ENCODE measurements at regions not wholly inside any gene's neighbourhood (a gene's known extent, or its start where the extent isn't known, plus 50 kb on each side); places are given as distances from the start of the nearest gene placed in this dataset.

DNA sequence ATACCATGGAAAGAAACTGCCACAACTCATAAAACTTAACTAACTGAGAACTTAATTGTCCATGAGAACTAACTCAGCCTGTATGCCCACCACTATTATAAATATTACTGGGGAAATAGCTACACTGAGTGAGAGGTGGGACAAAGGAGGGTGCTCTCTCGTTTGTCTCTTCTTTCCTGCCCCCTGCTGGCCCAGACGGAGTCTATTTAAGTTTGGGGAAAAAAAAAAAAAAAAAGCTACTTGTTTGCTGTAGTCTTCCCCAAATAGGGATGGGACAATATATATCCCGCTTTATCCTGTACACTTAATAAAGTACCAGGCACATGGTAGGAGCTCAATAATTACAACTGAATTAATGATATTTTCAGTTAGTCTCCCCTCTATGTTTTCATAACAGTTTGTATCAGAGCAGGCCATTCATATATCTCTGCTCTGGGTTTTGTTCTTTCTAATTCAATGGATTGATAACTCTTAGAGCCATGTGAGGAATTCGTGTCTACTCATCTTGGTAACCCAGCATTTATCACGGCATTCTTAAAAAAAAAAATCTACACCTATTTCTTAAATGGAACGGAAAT lies 647.6 kb upstream of the PKDCC start:
- Mint-ChIP-seq H3K4me1 (ENCODE audit: unreplicated experiment) (no peaks in the 10 kb centered on the region), H3K9me3 (ENCODE audit: unreplicated experiment) (no peaks in the 10 kb centered on the region), H3K27ac (ENCODE audit: unreplicated experiment) (no peak overlapping the region), H3K36me3 (ENCODE audit: unreplicated experiment) (no peaks in the 10 kb centered on the region), H3K4me3 (ENCODE audit: unreplicated experiment) (no peak overlapping the region), H3K27me3 (ENCODE audit: unreplicated experiment) (peaks cover 9% of the 10 kb centered on the region)
- TF ChIP-seq, protein P1, sequence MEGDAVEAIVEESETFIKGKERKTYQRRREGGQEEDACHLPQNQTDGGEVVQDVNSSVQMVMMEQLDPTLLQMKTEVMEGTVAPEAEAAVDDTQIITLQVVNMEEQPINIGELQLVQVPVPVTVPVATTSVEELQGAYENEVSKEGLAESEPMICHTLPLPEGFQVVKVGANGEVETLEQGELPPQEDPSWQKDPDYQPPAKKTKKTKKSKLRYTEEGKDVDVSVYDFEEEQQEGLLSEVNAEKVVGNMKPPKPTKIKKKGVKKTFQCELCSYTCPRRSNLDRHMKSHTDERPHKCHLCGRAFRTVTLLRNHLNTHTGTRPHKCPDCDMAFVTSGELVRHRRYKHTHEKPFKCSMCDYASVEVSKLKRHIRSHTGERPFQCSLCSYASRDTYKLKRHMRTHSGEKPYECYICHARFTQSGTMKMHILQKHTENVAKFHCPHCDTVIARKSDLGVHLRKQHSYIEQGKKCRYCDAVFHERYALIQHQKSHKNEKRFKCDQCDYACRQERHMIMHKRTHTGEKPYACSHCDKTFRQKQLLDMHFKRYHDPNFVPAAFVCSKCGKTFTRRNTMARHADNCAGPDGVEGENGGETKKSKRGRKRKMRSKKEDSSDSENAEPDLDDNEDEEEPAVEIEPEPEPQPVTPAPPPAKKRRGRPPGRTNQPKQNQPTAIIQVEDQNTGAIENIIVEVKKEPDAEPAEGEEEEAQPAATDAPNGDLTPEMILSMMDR (IDR thresholded peaks at IDR 0.05): peak; percentile 27
- DNase-seq (ENCODE audit: extremely low spot score, unreplicated experiment): no peak

DNA sequence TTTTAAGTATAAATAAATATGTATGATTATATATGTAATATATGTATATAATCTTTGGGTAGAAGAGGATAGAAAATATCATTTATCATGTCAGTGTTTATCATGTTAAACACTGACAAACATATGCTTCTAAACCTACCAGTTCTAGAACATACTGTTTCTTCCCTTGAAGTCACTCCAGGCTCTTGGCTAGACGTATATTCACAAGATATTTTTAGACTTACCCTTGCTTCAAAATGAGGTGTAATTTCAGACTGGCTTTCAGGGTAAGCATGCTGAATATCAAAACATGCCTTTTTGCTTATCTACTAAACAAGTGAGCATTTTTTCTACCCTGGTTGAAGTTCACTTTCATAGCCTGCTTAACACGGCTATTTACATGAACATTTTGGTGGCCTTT lies 642.4 kb upstream of the PKDCC start:
- Mint-ChIP-seq H3K4me1 (ENCODE audit: unreplicated experiment) (no peaks in the 10 kb centered on the region), H3K27ac (ENCODE audit: unreplicated experiment) (no peak overlapping the region), H3K36me3 (ENCODE audit: unreplicated experiment) (no peaks in the 10 kb centered on the region), H3K9me3 (ENCODE audit: unreplicated experiment) (no peaks in the 10 kb centered on the region), H3K4me3 (ENCODE audit: unreplicated experiment) (no peak overlapping the region), H3K27me3 (ENCODE audit: unreplicated experiment) (peaks cover 29% of the 10 kb centered on the region)
- TF ChIP-seq, protein P1 (IDR thresholded peaks at IDR 0.05): no peak
- DNase-seq (ENCODE audit: extremely low spot score, unreplicated experiment): no peak

DNA sequence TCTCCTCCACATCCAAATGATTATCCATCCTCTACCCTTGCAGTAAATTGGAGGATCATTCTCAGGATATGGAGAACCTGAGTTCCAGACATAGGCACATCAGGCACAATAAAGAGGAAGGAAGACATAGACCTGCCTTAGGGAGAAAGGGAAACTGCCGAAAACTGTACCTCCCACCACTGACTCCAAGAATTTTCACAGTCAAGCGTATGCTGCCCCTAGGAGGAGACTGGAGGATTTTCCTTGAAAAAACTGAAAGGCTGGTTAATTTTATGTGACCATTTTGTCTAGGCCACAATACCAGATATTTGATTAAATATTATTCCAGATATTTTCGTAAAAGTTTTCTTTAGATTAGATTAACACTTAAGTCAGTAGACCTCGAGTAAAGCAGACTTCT lies 638.5 kb upstream of the PKDCC start:
- H3K4me1 Mint-ChIP-seq (ENCODE audit: unreplicated experiment): no peaks in the 10 kb centered on the region
- no peak overlapping the region for H3K27ac Mint-ChIP-seq (ENCODE audit: unreplicated experiment)
- TF ChIP-seq, protein P1 (IDR thresholded peaks at IDR 0.05): no peak
- H3K9me3 Mint-ChIP-seq (ENCODE audit: unreplicated experiment): no peaks in the 10 kb centered on the region
- H3K27me3 Mint-ChIP-seq (ENCODE audit: unreplicated experiment): peaks cover 35% of the 10 kb centered on the region
- no peak overlapping the region for H3K4me3 Mint-ChIP-seq (ENCODE audit: unreplicated experiment)
- no peak for DNase-seq (ENCODE audit: extremely low spot score, unreplicated experiment)
- H3K36me3 Mint-ChIP-seq (ENCODE audit: unreplicated experiment): no peaks in the 10 kb centered on the region

DNA sequence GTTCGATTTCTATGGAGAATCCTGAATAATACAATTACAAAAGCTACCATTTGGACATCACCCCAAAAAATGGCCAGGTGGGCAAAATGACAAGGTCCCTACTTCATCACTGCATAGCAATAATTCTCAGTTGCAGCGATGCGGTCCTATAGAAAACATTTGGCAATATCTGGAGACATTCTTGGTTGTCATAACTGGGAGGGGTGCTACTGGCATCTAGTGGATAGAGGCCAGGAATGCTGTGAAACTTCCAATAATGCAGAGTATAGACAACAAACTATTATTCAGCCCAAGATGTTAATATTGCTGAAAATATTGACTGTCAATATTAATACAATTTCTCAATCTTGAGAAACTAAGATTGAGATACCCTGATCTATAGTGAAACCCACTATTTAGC lies 637.8 kb upstream of the PKDCC start:
- TF ChIP-seq, protein P1 (IDR thresholded peaks at IDR 0.05): no peak
- H3K4me1 Mint-ChIP-seq (ENCODE audit: unreplicated experiment): no peaks in the 10 kb centered on the region
- no peak overlapping the region for H3K4me3 Mint-ChIP-seq (ENCODE audit: unreplicated experiment)
- no peak for DNase-seq (ENCODE audit: extremely low spot score, unreplicated experiment)
- H3K36me3 Mint-ChIP-seq (ENCODE audit: unreplicated experiment): no peaks in the 10 kb centered on the region
- H3K27me3 Mint-ChIP-seq (ENCODE audit: unreplicated experiment): peaks cover 32% of the 10 kb centered on the region
- no peak overlapping the region for H3K27ac Mint-ChIP-seq (ENCODE audit: unreplicated experiment)
- no peaks in the 10 kb centered on the region for H3K9me3 Mint-ChIP-seq (ENCODE audit: unreplicated experiment)

DNA sequence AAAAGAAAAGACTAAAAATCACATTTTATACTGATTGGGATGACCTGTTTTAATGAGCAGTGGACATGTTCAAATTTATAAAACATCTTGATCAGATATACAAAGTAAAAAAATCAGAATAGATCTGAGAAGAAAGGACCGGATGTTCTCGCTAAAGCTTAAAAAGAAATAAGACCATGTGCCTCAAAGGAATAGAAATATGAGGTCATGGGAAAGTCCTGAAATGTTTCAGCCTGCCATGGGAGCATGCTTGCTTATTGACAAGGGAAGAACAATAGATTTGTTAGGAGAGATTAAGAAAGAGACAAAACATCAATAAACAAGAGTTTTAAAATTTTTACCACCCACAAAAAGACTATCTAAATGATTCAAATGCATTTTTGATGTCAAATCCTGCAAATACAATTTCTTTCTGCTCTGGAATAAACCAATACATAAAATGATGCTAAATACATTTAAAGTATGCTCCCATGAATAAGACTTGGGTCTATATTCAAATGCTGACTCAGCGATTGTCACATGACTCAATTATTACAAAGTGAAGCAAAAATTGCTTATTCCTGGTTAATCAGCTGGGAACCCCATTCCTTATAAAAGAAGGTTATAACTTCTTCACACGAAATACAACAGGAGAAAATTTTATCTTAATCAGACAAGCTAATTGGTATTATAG lies 633.9 kb upstream of the PKDCC start:
- H3K27ac Mint-ChIP-seq (ENCODE audit: unreplicated experiment): no peak overlapping the region
- TF ChIP-seq, protein P1 (IDR thresholded peaks at IDR 0.05): no peak
- no peak overlapping the region for H3K4me3 Mint-ChIP-seq (ENCODE audit: unreplicated experiment)
- H3K27me3 Mint-ChIP-seq (ENCODE audit: unreplicated experiment): peaks cover 20% of the 10 kb centered on the region
- H3K36me3 Mint-ChIP-seq (ENCODE audit: unreplicated experiment): no peaks in the 10 kb centered on the region
- DNase-seq (ENCODE audit: extremely low spot score, unreplicated experiment): no peak
- H3K4me1 Mint-ChIP-seq (ENCODE audit: unreplicated experiment): no peaks in the 10 kb centered on the region
- no peaks in the 10 kb centered on the region for H3K9me3 Mint-ChIP-seq (ENCODE audit: unreplicated experiment)
